ENCODE measurements at regions not wholly inside any gene's neighbourhood (a gene's known extent, or its start where the extent isn't known, plus 50 kb on each side); places are given as distances from the start of the nearest gene placed in this dataset.

GRCh38 chr13:79663977-79664636 is 183.2 kb downstream of the NDFIP2 start:
- DNase-seq (ENCODE audit: low spot score), result no peak

GRCh38 chr13:79663435-79663834 is 182.5 kb downstream of the NDFIP2 start:
- DNase-seq (ENCODE audit: low spot score), result no peak

- DNase-seq (ENCODE audit: low spot score), result no peak
Measured at GRCh38 chr13:79662882-79663281, 181.9 kb downstream of the NDFIP2 start.

GRCh38 chr13:79660361-79660760 is 179.4 kb downstream of the NDFIP2 start:
- DNase-seq (ENCODE audit: low spot score), result no peak

GRCh38 chr13:79659121-79659521 is 178.2 kb downstream of the NDFIP2 start:
- DNase-seq (ENCODE audit: low spot score), result no peak

GRCh38 chr13:79658333-79658975 is 177.5 kb downstream of the NDFIP2 start:
- no peak for DNase-seq (ENCODE audit: low spot score)

GRCh38 chr13:79655509-79655908 is 174.6 kb downstream of the NDFIP2 start:
- DNase-seq (ENCODE audit: low spot score), result no peak

- DNase-seq (ENCODE audit: low spot score), result no peak
Measured at GRCh38 chr13:79654520-79654919, 173.6 kb downstream of the NDFIP2 start.

- no peak for DNase-seq (ENCODE audit: low spot score)
Measured at GRCh38 chr13:79650688-79651087, 169.7 kb downstream of the NDFIP2 start.

GRCh38 chr13:79648191-79648590 is 167.2 kb downstream of the NDFIP2 start:
- DNase-seq (ENCODE audit: low spot score), result no peak

GRCh38 chr13:79647533-79647932 is 166.6 kb downstream of the NDFIP2 start:
- no peak for DNase-seq (ENCODE audit: low spot score)

- no peak for DNase-seq (ENCODE audit: low spot score)
Measured at GRCh38 chr13:79646880-79647279, 165.9 kb downstream of the NDFIP2 start.

- DNase-seq (ENCODE audit: low spot score), result no peak
Measured at GRCh38 chr13:79645569-79645968, 164.6 kb downstream of the NDFIP2 start.

- DNase-seq (ENCODE audit: low spot score), result no peak
Measured at GRCh38 chr13:79642596-79642995, 161.6 kb downstream of the NDFIP2 start.

GRCh38 chr13:79637133-79637763 is 156.3 kb downstream of the NDFIP2 start:
- no peak for DNase-seq (ENCODE audit: low spot score)

- DNase-seq (ENCODE audit: low spot score), result no peak
Measured at GRCh38 chr13:79631051-79631659, 150.2 kb downstream of the NDFIP2 start.

GRCh38 chr13:79628463-79628862 is 147.5 kb downstream of the NDFIP2 start:
- DNase-seq (ENCODE audit: low spot score), result no peak

- no peak for DNase-seq (ENCODE audit: low spot score)
Measured at GRCh38 chr13:79626924-79627323, 146.0 kb downstream of the NDFIP2 start.

GRCh38 chr13:79625517-79625916 is 144.6 kb downstream of the NDFIP2 start:
- DNase-seq (ENCODE audit: low spot score), result no peak

GRCh38 chr13:79621902-79622301 is 140.9 kb downstream of the NDFIP2 start:
- no peak for DNase-seq (ENCODE audit: low spot score)

- no peak for DNase-seq (ENCODE audit: low spot score)
Measured at GRCh38 chr13:79621449-79621848, 140.5 kb downstream of the NDFIP2 start.

- no peak for DNase-seq (ENCODE audit: low spot score)
Measured at GRCh38 chr13:79614250-79614918, 133.4 kb downstream of the NDFIP2 start.
